ENCODE measurements at regions not wholly inside any gene's neighbourhood (a gene's known extent, or its start where the extent isn't known, plus 50 kb on each side); places are given as distances from the start of the nearest gene placed in this dataset.

DNA sequence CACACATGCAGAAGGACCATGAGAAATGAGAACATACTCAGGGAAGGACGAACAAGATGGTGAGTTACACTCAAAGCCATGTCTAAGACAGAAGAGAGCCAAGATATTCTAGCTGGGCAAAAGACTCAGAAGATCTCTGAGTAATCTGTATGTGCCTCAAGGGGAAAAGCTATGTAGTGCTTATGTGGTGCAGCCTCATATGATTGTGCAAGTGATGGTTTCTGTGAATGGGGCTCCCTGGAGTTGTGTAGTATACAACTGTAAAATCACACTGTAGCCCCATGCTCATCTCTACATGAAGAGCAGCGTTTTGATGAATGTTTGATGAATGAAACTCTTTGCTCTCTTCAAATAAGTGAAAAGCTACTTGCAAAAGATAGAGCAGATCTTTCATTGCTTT, 57.5 kb downstream of the OSR1 start:
- no peak for DNase-seq (ENCODE audit: low read depth)

DNA sequence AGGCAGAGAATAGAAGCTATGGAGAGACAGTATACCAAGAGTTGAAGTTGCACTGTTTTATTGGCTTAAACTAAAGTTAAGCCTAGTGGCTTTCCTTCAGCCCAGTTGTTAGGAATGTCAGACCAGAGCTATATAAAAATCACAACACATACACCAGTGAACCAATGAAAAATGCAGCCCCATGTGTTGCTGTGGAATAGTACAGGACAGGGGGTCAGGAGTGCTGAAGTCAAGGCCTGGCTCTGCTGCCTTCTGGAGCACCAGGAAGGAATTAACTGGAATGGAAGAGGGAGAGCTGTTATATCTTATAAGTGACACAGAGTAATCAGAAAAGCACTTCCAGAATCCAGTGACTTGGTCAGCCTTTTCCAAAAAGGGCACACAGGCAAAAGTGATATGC, 58.9 kb downstream of the OSR1 start:
- DNase-seq (ENCODE audit: low read depth), result peak; percentile 60

- DNase-seq (ENCODE audit: low read depth), result peak; percentile 40
Observed at GRCh38 chr2:19299032-19299431, 59.4 kb downstream of the OSR1 start.

GRCh38 chr2:19297716-19298115, 60.7 kb downstream of the OSR1 start:
- DNase-seq (ENCODE audit: low read depth), result no peak

- no peak for DNase-seq (ENCODE audit: low read depth)
Observed at GRCh38 chr2:19295998-19296502, 62.4 kb downstream of the OSR1 start.

DNA sequence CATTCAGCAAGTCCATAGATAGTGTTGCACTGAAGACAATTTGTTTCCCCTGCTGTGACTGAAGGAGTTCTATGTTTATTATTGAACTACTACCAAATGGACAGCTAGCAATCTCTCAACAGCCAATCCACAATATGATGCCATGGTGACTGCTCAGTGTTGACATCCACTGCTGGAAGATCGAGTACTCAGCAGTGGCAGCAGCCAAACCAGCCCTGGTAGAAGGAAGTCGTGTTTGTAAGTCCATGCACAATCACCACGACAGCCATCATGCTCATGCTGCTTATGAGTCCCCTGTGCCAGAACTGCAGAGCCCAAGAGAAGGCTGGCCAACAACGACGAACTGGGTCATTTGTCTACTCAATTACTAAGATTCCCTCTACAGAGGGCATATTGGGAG, 66.4 kb downstream of the OSR1 start:
- no peak for DNase-seq (ENCODE audit: low read depth)

GRCh38 chr2:19288291-19288690, 70.1 kb downstream of the OSR1 start:
- no peak for DNase-seq (ENCODE audit: low read depth)

DNA sequence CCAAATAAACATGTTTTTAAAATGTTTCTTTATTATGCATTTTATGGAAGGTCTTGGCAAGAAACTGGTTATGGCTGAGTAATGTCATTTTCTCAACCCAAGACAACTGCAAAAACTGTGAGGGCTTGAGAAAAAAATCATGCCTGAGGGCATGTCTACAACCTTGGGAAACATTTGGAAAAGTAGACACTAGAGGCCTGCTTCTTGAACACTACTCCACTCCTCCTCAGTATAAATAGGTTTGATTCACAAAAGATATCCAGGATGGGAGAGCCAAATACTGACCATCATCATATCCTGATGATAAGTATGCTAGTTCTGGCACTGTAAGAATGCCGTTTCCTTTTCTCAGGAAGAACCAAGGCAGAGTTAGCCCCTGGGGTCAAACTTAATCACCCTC, 71.1 kb downstream of the OSR1 start:
- peak; percentile 64 for DNase-seq (ENCODE audit: low read depth)

DNA sequence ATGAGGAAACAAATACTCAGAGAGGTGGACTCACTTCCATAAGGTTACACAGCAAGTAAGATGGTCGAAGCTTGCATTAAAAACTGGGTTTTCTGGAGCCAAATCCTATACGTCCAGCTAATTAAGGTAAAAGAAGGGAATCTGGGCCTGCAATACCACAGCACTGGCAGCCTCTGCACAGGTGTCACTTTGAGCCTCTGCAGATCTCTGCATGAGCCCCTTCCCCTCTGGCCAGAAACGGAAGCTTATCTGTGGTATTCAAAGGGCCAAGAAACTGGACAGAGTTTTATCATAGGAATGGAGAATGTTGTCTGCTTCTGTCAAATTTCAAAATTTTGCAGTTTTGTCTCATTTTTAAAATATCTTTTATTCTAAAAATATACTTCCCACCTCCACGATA, 76.1 kb downstream of the OSR1 start:
- DNase-seq (ENCODE audit: low read depth), result no peak

DNA sequence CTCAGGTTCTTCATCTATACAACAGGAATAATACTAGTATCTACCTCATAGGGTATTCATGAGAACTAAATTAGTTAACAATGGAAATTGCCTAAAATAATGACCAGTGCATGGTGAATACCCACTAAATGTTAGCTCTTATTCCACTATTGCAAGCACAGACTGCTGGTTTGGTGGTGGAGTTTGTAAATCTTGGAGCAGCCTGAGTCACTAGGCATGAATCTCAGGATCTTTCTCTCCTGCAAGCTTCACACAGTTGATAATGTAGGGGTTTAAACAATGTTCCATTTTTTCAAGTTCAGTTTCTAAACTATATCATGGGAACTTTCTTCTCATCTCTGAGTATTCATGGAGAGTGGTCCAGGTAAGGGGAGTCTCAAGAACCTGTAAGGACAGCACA, 84.0 kb downstream of the OSR1 start:
- no peak for DNase-seq (ENCODE audit: low read depth)

DNA sequence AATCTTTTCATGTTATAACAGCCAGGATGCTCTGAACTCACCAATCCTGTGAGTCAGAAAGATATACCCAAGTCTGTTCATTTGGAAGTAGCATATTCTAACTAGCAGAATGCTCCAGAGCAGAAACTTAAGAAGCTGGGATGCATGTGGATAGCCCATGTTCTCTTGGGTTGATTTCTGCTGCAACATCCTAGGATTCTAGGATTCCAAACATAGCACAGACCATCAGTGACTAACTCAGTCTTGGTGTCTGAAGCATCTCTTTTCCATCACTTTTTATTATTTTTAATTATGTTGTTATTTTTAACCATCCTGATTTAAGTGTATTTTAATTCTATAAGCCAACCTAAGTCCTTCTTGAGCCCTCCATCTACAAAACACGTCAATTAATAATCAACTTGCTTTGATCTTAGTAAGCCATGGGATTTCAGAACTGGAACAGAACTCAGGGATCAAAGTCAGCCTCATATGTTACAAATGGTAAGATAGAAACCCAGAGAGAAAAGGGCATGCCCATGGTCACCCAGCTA, 85.4 kb downstream of the OSR1 start:
- DNase-seq (ENCODE audit: low read depth), result peak; percentile 8

DNA sequence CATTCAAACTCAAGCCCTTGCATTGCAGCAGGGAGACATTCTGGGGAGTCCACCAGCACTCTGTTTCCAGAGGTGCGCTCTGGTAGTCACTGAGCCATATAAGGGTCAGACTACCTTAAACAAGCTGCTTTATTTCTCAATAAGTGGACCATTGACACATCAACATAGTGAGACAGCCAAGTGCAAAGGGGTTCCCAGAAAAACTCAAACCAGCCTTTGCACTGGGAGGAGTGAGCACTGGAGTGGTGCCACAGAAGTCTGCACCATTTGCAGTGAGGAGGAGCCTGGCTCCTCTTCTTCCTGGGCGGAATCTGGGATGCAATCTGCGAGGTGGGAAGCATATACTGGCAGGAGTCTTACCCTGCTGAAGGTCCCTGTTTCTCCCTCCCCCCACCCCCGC, 86.4 kb downstream of the OSR1 start:
- DNase-seq (ENCODE audit: low read depth), result no peak

DNA sequence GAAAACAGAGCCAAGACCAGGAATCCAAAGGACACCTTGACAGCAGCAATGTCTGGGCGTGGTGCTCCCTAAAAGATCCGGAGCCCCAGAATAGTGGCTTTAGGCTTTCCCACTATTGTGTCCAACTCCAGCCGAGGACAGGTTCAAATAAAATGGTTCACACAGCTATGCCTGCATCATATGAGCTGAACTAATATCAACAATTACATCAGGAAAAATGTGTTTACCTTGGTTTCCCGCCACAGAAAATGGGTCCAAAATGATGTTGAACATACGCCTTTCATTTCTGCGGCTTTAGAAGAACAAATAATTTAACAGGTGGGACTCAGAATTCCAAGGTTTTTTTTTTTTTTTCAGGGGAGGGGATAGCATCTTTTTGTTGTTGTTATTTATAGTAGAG, 93.6 kb downstream of the OSR1 start:
- DNase-seq (ENCODE audit: low read depth), result no peak

- DNase-seq (ENCODE audit: low read depth), result no peak
Observed at GRCh38 chr2:19262150-19262549, 96.3 kb downstream of the OSR1 start.

GRCh38 chr2:19261061-19261460, 97.4 kb downstream of the OSR1 start:
- DNase-seq (ENCODE audit: low read depth), result no peak

GRCh38 chr2:19256121-19256601, 102.3 kb downstream of the OSR1 start:
- DNase-seq (ENCODE audit: low read depth), result peak; percentile 97

- no peak for DNase-seq (ENCODE audit: low read depth)
Observed at GRCh38 chr2:19255481-19255880, 102.9 kb downstream of the OSR1 start.

GRCh38 chr2:19251554-19251953, 106.9 kb downstream of the OSR1 start:
- DNase-seq (ENCODE audit: low read depth), result no peak

DNA sequence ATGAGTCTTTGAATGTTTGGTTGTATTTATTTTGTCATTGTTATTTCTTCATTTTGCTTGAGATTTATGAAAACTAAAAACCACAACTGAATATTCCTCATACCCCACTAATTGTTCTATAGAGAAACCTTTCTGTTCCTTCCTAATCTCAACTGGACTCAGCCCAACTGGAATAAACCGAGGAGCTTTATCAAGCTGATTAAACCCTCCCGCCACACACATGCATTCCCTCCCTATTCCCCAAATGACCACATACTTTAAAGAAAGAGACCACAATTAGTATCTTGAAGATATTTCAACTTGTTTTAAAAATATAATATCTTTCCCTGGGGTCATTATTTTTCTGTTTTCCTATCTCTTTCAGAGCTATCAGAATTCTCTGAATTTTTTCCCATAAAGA, 107.5 kb downstream of the OSR1 start:
- no peak for DNase-seq (ENCODE audit: low read depth)

- DNase-seq (ENCODE audit: low read depth), result no peak
Observed at GRCh38 chr2:19247186-19247585, 111.2 kb downstream of the OSR1 start.

- no peak for DNase-seq (ENCODE audit: low read depth)
Observed at GRCh38 chr2:19246496-19246895, 111.9 kb downstream of the OSR1 start.

DNA sequence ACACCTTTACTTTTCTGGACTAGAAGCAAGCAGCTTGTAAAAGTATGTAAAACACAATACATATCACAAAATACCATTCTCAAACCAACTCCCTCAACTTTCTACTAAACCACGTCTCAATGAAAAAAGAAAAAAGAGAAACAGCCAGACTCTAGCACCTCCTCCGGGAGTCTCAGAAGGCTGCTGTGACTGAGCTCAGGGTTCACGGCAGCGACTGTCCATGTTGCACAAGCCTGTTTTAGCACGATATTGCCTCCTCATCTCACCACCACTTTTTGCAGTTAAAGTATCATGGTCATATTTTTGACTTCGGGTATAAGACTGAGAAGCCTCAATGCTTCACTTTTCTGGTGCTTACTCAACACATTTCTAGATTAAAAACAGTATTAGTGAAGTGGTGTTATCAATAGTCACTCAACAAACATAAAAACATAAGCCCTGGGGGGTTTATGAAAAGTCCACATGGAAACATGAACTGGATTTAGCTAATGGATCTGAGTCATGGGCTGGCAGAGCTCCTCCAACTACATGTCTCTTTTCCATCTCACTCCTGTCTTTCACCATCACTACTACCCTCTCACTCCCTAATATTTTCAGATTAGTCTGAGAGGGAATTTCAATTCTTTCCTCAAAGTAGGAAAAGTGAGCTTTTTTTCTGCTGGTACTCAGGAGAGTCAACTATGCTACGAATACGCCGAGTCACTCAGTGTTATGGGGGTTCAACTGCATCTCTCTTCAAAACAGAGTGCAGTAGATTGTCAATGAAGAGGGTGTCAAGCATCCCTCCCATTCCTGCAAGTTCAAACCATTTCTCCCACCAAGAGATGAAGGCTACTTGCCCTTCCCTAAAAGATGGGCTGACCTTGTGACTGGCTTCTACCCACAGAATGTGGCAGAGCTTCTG, 113.7 kb downstream of the OSR1 start:
- peak; percentile 14 for DNase-seq (ENCODE audit: low read depth)

DNA sequence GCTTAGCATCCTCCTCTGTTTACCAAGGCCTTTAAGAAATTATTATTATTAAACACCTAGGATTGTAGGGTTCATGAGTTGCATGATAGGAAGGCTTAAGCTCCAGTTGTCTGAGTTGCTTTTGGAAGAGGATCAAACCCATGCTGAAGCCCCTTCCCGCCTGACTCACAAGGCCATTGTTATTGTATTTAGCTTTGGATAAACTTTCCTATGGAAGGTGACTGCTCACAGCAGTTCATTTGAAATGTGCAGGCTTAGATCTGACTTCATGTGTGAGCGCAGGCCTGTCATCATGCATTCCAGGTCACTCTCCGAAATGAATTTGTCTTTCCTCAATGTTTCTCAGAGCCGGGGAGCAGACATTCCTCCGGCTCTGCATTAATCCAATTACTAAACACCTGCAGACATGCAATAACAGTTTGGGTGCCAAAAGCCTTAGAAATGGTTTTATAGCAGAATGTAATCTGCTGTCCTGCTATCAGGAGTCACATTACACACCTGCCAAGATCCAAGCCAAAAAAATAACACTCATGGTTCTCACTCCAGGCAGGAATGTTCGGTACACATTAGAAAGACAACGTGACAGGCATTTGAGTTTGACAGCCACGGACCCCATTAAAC, 119.9 kb downstream of the OSR1 start:
- DNase-seq (ENCODE audit: low read depth), result no peak

Data from EH (cell line).